OCI-LY7 (cell line): ENCODE measurements at regions not wholly inside any gene's neighbourhood (a gene's known extent, or its start where the extent isn't known, plus 50 kb on each side); places are given as distances from the start of the nearest gene placed in this dataset.

Experiments
- EZH2phosphoT487 ChIP-seq: fragments of 200-600 bp; sonication (generic); IDR thresholded peaks from 2 replicates; pipeline ENCODE4 v1.6.1; 2018; ENCODE audit warnings: low read depth, borderline replicate concordance, mild to moderate bottlenecking, mixed run types, antibody characterized with exemption, low read length, moderate library complexity, mixed read lengths
- TF ChIP-seq, protein P1 (sequence below): fragments of 200-600 bp; sonication (generic); conservative IDR thresholded peaks from 2 replicates; pipeline ENCODE4 v1.5.1; 2014; ENCODE audit warnings: mild to moderate bottlenecking, antibody characterized with exemption, low read length, moderate library complexity, mixed read lengths

DNA sequence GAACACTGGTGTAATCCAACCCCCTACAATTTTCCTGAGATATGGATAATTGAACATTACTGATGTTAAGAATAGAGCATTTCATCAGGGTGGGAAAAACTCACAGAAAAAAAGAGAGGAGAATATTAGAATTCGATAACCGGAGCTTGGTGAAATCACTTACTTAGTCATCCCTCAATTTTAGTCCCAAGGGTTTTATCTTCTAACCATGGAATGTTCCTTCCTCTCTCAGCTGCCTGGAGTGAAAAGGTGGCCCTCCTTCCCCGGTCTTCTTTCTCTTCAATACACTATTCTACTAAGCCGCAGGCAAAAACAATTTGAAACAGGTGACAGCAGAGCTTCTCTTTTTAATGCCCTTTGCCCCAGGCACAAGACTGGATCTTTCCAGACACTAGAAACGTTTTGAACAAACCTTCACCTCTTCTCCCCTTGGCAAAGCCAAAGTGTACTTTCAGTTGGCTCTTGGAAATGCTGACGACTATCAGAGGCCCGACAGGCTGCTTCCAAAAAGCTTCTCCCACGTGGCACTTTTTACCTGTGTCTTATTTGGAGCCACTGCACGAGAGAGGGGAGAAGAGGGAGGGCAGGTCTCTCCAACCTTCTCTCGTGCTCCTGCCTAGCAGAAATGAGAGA lies 543.9 kb downstream of the TLE1 start:
- TF ChIP-seq, protein P1, sequence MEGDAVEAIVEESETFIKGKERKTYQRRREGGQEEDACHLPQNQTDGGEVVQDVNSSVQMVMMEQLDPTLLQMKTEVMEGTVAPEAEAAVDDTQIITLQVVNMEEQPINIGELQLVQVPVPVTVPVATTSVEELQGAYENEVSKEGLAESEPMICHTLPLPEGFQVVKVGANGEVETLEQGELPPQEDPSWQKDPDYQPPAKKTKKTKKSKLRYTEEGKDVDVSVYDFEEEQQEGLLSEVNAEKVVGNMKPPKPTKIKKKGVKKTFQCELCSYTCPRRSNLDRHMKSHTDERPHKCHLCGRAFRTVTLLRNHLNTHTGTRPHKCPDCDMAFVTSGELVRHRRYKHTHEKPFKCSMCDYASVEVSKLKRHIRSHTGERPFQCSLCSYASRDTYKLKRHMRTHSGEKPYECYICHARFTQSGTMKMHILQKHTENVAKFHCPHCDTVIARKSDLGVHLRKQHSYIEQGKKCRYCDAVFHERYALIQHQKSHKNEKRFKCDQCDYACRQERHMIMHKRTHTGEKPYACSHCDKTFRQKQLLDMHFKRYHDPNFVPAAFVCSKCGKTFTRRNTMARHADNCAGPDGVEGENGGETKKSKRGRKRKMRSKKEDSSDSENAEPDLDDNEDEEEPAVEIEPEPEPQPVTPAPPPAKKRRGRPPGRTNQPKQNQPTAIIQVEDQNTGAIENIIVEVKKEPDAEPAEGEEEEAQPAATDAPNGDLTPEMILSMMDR = no peak
- TF ChIP-seq EZH2phosphoT487 = no peak
